Liver (tissue), 3 donors: ENCODE measurements at regions not wholly inside any gene's neighbourhood (a gene's known extent, or its start where the extent isn't known, plus 50 kb on each side); places are given as distances from the start of the nearest gene placed in this dataset.

Experiments
- CTCF ChIP-seq: fragments of 150-350 bp; IDR thresholded peaks from 2 replicates; pipeline ENCODE4 v1.5.1; 2017; ENCODE audit warnings: improper control_type of control experiment, low read depth, low read length; ENCODE audit not compliant: missing input control
- EGR1 ChIP-seq, 2 donors: IDR thresholded peaks; 2 replicates each; pipeline ENCODE4 v1.6.1; 2016 to 2018; ENCODE audit warnings: antibody characterized with exemption in 2 of 2, low read depth in 2 of 2
- FOXA1 ChIP-seq: IDR thresholded peaks from 2 replicates; pipeline ENCODE4 v1.6.1; 2016; ENCODE audit warnings: antibody characterized with exemption
- RAD21 ChIP-seq, 2 donors: IDR thresholded peaks; 2 replicates each; pipeline ENCODE4 v1.6.1; 2016; ENCODE audit warnings: antibody characterized with exemption in 2 of 2, mild to moderate bottlenecking in 2 of 2
- REST ChIP-seq: IDR thresholded peaks from 2 replicates; pipeline ENCODE4 v1.6.1; 2016; ENCODE audit warnings: antibody characterized with exemption, mild to moderate bottlenecking
- donor health status: healthy.
- donor health status: healthy.

GRCh38 chr7:130960208-130960988 lies 226.4 kb upstream of the KLF14 start:
- TF ChIP-seq CTCF (no peak), EGR1 (IDR thresholded peaks at IDR 0.05; ENCODE audit: low read depth in 2 of 2) (no peak), RAD21 (IDR thresholded peaks at IDR 0.05) (no peak), FOXA1 (no peak), REST (no peak)
